ENCODE measurements at regions not wholly inside any gene's neighbourhood (a gene's known extent, or its start where the extent isn't known, plus 50 kb on each side); places are given as distances from the start of the nearest gene placed in this dataset.
"Not testable (repeated sequence)": the region's sequence is repeated elsewhere in the genome, so short reads cannot be mapped to it uniquely, and the experiment has no call there.

DNA sequence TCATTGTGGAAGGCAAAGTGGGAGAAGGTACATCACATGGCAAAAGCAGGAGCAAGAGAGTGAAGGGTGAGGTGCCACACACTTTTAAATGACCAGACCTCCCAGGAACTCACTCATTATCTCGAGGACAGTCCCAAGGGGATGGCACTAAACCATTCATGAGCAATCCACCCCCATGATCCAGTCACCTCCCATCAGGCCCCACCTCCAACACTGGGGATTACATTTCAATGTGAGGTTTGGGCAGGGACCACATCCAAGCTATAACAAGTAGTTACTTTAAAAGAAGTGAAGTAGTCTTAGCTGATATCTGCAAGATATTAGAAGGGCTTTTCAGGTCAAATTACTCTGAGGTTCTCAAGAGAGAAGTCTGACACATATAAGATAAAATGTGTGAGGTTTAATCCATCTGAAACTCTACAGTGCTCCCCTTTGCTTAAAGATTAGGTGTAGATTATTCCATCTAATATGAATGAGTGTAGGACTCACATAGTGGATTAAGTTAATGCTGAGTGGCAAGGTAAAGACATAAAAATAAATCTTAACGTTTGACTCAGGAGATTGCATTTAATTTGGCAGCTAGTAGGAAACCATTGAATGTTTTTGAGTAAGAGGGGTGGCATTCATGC is 130.8 kb downstream of the TMX1 start:
- DNase-seq (ENCODE audit: low read depth), result no peak
- TF ChIP-seq, protein P1, sequence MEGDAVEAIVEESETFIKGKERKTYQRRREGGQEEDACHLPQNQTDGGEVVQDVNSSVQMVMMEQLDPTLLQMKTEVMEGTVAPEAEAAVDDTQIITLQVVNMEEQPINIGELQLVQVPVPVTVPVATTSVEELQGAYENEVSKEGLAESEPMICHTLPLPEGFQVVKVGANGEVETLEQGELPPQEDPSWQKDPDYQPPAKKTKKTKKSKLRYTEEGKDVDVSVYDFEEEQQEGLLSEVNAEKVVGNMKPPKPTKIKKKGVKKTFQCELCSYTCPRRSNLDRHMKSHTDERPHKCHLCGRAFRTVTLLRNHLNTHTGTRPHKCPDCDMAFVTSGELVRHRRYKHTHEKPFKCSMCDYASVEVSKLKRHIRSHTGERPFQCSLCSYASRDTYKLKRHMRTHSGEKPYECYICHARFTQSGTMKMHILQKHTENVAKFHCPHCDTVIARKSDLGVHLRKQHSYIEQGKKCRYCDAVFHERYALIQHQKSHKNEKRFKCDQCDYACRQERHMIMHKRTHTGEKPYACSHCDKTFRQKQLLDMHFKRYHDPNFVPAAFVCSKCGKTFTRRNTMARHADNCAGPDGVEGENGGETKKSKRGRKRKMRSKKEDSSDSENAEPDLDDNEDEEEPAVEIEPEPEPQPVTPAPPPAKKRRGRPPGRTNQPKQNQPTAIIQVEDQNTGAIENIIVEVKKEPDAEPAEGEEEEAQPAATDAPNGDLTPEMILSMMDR (IDR thresholded peaks at IDR 0.05; ENCODE audit: control insufficient read depth, extremely low read depth, insufficient read depth), result no peak

DNA sequence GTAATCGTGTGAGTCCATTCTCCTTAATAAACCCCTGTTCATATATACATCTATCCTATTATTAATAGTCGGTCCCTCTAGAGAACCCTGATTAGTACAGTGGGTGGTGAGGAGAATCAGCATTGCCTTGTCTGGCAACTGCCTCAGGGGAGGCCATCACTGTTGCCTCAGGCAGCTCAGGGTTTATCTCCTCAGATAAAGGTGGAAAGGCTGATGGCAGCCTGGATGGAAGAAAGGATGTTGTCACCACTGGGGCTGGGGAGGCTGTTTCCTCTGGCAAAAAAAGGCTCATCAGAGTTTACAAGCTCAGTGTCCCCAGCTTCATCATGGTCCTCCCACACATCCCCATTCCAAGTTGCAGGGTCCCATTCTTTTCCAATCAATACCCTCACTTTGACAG is 137.1 kb downstream of the TMX1 start:
- H3K4me3 ChIP-seq (ENCODE audit: low read depth, low read length); DNase-seq (ENCODE audit: low read depth): not testable (repeated sequence)

More for the DNA sequence above, 130.8 kb downstream of the TMX1 start:
- H3K4me3 ChIP-seq (ENCODE audit: low read depth, low read length), result no peak overlapping the region

DNA sequence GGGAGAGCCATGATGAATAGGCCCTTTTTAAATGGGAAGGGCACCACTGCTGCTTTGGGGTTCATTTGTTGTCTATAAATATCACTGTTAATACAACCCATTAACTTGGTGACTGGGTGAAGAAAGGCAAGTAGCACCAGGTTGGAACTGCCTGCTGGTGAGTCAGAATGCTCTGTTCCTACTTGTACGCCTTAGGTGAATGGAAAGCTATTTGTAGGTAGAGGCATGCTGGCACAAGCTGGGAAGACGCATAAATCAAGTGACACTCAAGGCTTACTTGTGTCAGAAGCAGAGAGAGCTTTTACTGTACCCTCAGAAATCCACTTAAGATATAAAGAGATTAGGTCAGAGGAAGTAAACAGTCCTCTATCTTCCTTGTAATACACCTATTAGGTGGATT is 142.5 kb downstream of the TMX1 start:
- TF ChIP-seq, protein P1 (IDR thresholded peaks at IDR 0.05; ENCODE audit: control insufficient read depth, extremely low read depth, insufficient read depth), result no peak
- DNase-seq (ENCODE audit: low read depth), result no peak

DNA sequence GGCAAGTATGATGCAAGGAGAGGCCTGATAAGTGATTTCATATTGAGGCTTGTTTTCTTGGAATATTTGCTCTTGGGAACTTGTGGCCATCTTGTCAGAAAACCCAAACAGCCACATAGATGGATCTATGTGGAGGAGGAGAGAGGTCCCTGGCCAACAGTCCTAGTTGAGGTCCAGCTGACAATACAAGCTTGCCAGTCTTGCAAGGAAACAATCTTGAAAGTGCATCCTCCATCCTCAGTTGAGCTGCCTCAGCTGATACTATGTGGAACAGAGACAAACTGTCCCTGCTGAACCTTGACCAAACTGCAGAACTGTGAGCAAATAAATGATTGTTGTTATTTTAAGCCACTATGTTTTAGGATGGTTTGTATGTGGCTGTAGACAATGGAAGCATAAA is 146.4 kb downstream of the TMX1 start:
- no peak for DNase-seq (ENCODE audit: low read depth)
- TF ChIP-seq, protein P1 (IDR thresholded peaks at IDR 0.05; ENCODE audit: control insufficient read depth, extremely low read depth, insufficient read depth), result no peak
- no peak overlapping the region for H3K4me3 ChIP-seq (ENCODE audit: low read depth, low read length)

More for the DNA sequence above, 142.5 kb downstream of the TMX1 start:
- no peak overlapping the region for H3K4me3 ChIP-seq (ENCODE audit: low read depth, low read length)

DNA sequence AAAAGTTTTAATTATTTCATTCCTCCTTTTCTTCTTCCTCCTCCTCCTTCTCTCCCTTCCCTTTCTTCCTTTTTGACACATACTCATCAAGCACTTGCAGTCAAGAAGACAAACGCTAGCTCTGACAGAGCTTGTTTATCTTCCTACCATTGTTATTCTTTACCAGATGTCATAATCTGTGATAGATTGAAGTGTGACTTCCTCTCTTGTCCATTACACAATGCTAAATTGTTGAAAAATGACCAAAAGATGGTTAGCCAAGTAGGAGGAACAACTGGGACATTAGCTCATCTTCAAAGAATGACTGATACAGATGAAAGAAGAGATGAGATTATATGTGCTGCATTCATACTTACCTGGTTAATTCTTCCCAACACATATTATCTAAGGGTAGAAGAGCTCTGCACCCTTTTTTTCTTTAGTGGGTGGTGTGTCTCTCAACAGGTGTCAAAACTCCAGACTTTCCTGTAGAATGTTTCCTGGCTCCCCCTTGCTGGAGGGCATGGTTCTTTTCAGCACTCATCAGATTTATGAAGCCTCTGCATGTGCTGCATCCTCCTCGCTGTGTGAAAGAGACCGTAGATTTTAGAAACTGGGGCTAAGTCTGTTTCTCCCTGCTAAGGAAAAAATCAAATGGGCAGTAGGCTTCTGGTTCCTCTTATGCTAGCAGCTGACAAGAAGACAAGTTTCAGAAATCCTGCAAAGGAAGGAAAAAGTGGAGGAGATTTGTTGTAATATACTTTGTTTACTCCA is 147.1 kb downstream of the TMX1 start:
- TF ChIP-seq, protein P1 (IDR thresholded peaks at IDR 0.05; ENCODE audit: control insufficient read depth, extremely low read depth, insufficient read depth), result no peak
- DNase-seq (ENCODE audit: low read depth), result no peak
- no peak overlapping the region for H3K4me3 ChIP-seq (ENCODE audit: low read depth, low read length)

DNA sequence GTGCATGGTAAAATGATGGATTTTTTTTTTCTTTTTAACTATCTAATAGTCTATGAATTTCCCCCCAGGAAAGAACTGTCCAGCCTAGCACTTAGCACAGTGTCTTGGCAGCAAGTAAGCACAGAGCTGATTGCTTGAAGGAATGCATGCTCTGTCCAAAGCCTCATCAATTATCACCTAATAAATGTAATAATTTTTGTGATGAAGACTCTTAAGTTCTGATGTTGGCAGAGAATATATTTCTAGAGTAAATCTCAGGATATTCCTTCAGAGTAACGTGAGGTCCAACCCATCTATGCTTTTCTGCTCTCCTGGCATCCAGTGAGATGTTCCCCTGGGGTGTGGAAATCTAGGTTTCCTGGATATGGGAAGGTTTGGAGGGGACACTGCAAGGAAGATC is 152.4 kb downstream of the TMX1 start:
- no peak overlapping the region for H3K4me3 ChIP-seq (ENCODE audit: low read depth, low read length)
- no peak for DNase-seq (ENCODE audit: low read depth)
- TF ChIP-seq, protein P1 (IDR thresholded peaks at IDR 0.05; ENCODE audit: control insufficient read depth, extremely low read depth, insufficient read depth), result no peak

DNA sequence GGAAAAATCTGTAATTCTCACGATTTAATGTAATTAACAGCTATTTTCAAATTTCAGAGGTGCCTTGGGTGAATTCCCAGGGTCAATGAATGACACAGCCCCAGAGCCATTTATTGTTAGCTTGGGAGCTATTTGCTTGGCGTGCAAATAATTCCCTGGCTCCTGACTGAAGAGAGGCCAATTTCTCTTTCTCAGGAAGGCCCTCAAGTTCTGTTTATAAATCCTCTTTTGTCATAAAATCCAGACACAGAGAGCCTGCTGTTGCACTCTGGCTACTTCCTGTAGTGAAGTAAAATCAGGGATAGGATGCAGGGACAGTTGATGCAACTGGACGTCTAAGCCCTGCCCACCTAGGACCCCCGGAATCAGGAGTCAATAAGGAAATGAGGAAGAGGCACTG is 154.3 kb downstream of the TMX1 start:
- TF ChIP-seq, protein P1 (IDR thresholded peaks at IDR 0.05; ENCODE audit: control insufficient read depth, extremely low read depth, insufficient read depth), result no peak
- no peak overlapping the region for H3K4me3 ChIP-seq (ENCODE audit: low read depth, low read length)
- no peak for DNase-seq (ENCODE audit: low read depth)
